ENCODE measurements at regions not wholly inside any gene's neighbourhood (a gene's known extent, or its start where the extent isn't known, plus 50 kb on each side); places are given as distances from the start of the nearest gene placed in this dataset.

- Mint-ChIP-seq H3K4me3 (no peak overlapping the region), H3K36me3 (ENCODE audit: low read depth) (no peaks in the 10 kb centered on the region), H3K9me3 (no peaks in the 10 kb centered on the region), H3K27ac (no peak overlapping the region), H3K4me1 (no peaks in the 10 kb centered on the region), H3K27me3 (peaks cover 16% of the 10 kb centered on the region)
- no peak for DNase-seq
- ChIA-PET CTCF (no interaction called here), POLR2A (no interaction called here)
Measured at GRCh38 chr6:17047889-17048288, 54.0 kb upstream of the STMND1 start.

DNA sequence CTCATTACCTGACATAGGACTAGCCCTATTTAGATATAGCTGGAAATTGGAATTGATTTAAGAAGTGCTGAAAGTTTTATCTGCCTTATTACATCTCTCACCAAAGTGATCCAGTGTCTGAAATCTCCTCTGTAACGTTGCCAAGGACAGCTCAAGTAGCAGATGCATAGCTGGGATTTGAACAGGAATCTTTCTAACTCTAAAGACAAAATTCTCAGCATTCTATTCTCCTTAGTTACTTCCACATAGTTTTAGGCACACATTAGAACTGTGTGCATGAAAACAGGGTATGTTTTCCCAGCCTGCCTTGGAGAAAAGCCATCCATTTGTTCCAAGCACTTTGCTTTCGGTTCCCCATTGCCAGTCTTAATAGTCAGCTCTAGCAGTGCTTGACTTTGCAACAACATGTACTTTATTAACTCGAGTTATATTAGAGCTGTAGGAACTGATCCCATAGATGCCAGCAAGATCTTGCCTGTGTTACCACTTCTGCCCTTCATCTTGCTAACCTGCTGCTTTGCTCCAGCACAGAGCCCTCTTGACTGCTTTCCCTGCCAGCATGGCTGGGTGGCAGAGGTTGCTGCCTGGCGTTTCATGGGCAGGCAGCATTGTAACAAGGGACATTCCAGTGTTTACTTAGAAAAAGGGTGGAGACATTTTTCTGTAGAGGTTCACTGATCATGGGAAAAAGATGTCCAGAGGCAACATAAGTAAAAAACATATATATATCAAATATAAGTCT is 56.1 kb upstream of the STMND1 start:
- no peaks in the 10 kb centered on the region for H3K9me3 Mint-ChIP-seq
- H3K4me1 Mint-ChIP-seq: no peaks in the 10 kb centered on the region
- no peak for DNase-seq
- no peaks in the 10 kb centered on the region for H3K36me3 Mint-ChIP-seq (ENCODE audit: low read depth)
- H3K27me3 Mint-ChIP-seq: peaks cover 16% of the 10 kb centered on the region
- CTCF ChIA-PET: interaction anchor here (1.2 kb wide), 1 partner anchor 9 kb away, joined by 3 read pairs; no protein-coding TSS in a partner anchor
- no peak overlapping the region for H3K4me3 Mint-ChIP-seq
- POLR2A ChIA-PET: no interaction called here
- no peak overlapping the region for H3K27ac Mint-ChIP-seq

DNA sequence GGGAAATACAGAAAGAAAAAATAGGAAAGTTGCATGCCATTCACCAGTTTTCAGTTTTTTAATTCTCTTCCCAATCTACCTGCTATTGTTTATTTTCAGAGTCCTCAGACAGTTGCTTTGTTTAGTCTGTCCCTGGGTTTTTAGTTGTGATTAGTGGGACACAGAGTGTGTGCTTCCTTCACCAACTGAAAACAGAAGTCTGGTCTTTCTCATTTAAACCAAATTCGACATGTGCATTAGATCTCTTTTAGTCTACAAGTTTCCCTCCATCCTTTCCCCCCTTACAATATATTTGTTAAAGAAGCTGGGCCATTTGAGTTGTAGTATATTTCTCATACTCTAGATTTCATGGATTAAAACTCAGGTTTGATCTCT is 58.7 kb upstream of the STMND1 start:
- Mint-ChIP-seq H3K4me1 (no peaks in the 10 kb centered on the region), H3K9me3 (no peaks in the 10 kb centered on the region), H3K36me3 (ENCODE audit: low read depth) (no peaks in the 10 kb centered on the region), H3K27me3 (peaks cover 21% of the 10 kb centered on the region), H3K27ac (no peak overlapping the region), H3K4me3 (no peak overlapping the region)
- POLR2A ChIA-PET: no interaction called here
- CTCF ChIA-PET: no interaction called here
- no peak for DNase-seq

DNA sequence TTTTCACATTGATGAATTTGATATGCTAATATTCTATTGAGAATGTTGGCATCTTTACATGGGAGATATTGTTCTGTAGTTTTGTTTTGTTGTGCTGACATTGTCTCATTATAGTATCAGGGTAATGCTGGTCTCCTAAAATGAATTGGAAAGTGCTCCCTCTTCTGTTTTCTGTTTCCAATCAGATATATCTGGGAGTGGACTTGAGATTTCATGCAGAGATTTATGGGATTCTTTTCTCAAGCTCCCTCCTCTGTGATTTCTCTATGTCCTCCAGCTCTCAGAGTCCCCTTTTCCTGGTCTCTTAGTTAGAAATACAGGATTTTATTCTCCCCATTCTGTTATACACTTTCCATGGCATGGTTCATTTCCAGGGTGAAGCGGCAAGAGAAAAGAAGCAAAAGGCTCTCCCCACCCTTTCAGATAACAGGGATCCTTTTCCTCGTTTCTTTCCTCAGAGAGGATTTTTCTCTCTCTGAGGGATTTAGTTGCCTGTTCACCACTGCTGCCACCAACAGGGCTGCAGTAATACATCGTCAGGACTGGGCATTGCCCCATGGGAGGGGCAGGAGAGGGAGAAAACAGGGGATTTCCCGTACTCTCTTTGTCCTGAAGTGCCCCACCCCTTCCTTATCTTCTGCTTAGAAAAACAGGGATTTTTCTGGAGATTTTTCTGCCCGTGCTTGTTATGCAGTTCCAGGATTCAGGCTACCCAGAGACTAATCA is 59.3 kb upstream of the STMND1 start:
- H3K27me3 Mint-ChIP-seq: peaks cover 21% of the 10 kb centered on the region
- no peaks in the 10 kb centered on the region for H3K9me3 Mint-ChIP-seq
- no peak overlapping the region for H3K27ac Mint-ChIP-seq
- no peak overlapping the region for H3K4me3 Mint-ChIP-seq
- POLR2A ChIA-PET: no interaction called here
- H3K36me3 Mint-ChIP-seq (ENCODE audit: low read depth): no peaks in the 10 kb centered on the region
- DNase-seq: no peak
- no peaks in the 10 kb centered on the region for H3K4me1 Mint-ChIP-seq
- CTCF ChIA-PET: no interaction called here

DNA sequence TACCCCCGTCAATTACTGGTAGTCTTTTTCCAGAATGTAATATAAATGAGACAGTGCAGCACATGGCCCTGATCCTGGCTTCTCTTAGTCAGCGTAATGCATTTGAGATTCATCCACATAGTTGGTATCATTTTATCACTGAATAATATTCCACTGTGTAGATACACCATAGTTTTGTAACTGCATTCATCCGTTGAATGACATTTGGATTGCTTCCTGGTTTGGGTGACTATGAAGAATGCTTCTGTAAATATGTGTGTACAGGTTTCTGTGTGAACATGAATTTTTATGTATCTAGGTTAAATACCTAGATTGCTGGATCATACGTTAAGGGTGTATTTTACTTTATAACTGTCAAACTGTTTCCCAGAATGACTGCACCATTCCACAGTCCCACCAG is 62.6 kb upstream of the STMND1 start:
- Mint-ChIP-seq H3K9me3 (no peaks in the 10 kb centered on the region), H3K4me1 (no peaks in the 10 kb centered on the region), H3K27ac (no peak overlapping the region), H3K4me3 (no peak overlapping the region), H3K27me3 (peaks cover 17% of the 10 kb centered on the region), H3K36me3 (ENCODE audit: low read depth) (no peaks in the 10 kb centered on the region)
- ChIA-PET CTCF (no interaction called here), POLR2A (no interaction called here)
- no peak for DNase-seq

DNA sequence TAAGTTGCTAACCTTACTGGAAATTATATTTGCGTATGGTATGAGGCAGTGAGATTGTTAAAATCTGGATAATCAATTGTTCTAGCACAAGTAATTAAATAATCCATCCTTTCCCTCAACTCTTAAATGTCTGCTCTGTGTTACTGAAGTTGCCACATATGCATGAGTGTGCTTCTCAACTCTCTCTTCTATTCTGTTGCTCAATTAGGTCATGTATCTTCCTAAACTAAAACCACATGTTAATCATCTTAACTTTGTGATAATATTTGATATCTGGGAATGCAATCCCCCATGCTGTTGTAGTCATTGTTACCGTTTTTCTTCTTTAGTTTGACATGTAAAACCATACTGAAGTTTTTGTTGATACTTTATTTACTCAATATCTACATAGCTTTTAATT is 63.5 kb upstream of the STMND1 start:
- no peaks in the 10 kb centered on the region for H3K36me3 Mint-ChIP-seq (ENCODE audit: low read depth)
- POLR2A ChIA-PET: no interaction called here
- H3K4me1 Mint-ChIP-seq: no peaks in the 10 kb centered on the region
- no peak for DNase-seq
- no peak overlapping the region for H3K4me3 Mint-ChIP-seq
- H3K27ac Mint-ChIP-seq: no peak overlapping the region
- CTCF ChIA-PET: no interaction called here
- H3K27me3 Mint-ChIP-seq: peaks cover 12% of the 10 kb centered on the region
- no peaks in the 10 kb centered on the region for H3K9me3 Mint-ChIP-seq

- H3K36me3 Mint-ChIP-seq (ENCODE audit: low read depth): no peaks in the 10 kb centered on the region
- H3K4me3 Mint-ChIP-seq: no peak overlapping the region
- H3K9me3 Mint-ChIP-seq: no peaks in the 10 kb centered on the region
- CTCF ChIA-PET: no interaction called here
- POLR2A ChIA-PET: no interaction called here
- no peaks in the 10 kb centered on the region for H3K4me1 Mint-ChIP-seq
- DNase-seq: no peak
- H3K27ac Mint-ChIP-seq: no peak overlapping the region
- peaks cover 10% of the 10 kb centered on the region for H3K27me3 Mint-ChIP-seq
Measured at GRCh38 chr6:17036065-17036393, 65.8 kb upstream of the STMND1 start.

- Mint-ChIP-seq H3K36me3 (ENCODE audit: low read depth) (no peaks in the 10 kb centered on the region), H3K9me3 (no peaks in the 10 kb centered on the region), H3K4me3 (no peak overlapping the region), H3K27ac (no peak overlapping the region), H3K4me1 (no peaks in the 10 kb centered on the region), H3K27me3 (peaks cover 10% of the 10 kb centered on the region)
- ChIA-PET POLR2A (no interaction called here), CTCF (no interaction called here)
- DNase-seq: no peak
Measured at GRCh38 chr6:17035257-17036064, 66.4 kb upstream of the STMND1 start.

DNA sequence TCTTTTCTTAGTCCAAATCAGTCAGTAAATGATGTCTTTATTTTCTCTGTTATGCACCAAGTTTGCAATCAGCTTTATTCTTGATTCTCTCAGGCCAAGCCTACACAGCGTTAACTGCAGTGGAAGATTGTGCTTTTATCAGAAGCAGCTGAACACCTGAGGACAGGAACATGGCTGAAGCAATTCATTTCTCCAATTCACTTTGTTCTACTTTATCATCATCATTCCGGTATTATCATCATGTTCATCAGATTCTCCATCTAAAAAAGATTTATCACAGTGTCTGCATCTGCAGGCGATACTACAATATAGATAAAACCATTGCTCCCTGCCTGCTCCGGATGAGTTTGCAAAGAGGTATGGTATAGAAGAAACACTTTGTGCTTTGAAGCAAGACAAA is 68.1 kb upstream of the STMND1 start:
- POLR2A ChIA-PET: no interaction called here
- Mint-ChIP-seq H3K27me3 (peaks cover 7% of the 10 kb centered on the region), H3K4me3 (no peak overlapping the region), H3K27ac (no peak overlapping the region), H3K36me3 (ENCODE audit: low read depth) (no peaks in the 10 kb centered on the region), H3K4me1 (no peaks in the 10 kb centered on the region), H3K9me3 (no peaks in the 10 kb centered on the region)
- DNase-seq: no peak
- CTCF ChIA-PET: no interaction called here

DNA sequence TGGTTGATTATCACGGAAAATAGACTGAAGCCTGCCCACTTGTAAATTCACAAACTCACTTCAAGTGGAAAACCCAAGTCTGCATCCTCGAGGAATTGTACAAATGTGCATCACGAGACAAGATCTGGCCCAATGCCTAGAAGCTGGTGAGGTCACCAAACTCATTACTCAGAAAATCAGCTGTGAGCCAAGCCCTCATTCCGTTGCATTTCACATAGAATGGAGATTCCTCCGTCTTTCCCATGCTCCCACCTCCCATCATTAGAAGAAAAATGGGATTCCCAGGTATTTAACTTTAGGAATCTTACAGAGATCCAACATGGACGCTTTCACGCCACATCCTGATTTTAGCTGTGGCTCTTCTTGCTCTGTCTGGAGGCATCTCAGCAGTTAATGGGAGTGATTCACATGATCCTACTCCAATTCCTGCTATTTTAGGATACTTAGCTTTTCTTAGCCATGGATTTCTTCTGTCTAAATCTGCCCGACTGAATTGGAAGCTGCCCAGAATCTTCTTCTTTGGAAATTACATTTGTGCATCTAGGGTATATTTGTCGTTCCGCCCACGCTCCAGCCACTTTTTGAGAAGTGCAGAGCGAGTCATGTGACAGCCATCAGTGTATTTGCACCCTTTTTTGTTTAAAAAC is 68.7 kb upstream of the STMND1 start:
- ChIA-PET POLR2A (no interaction called here), CTCF (no interaction called here)
- DNase-seq: no peak
- Mint-ChIP-seq H3K4me3 (no peak overlapping the region), H3K36me3 (ENCODE audit: low read depth) (no peaks in the 10 kb centered on the region), H3K4me1 (no peaks in the 10 kb centered on the region), H3K9me3 (no peaks in the 10 kb centered on the region), H3K27ac (no peak overlapping the region), H3K27me3 (peaks cover 5% of the 10 kb centered on the region)

GRCh38 chr6:17032590-17032987 is 69.3 kb upstream of the STMND1 start:
- POLR2A ChIA-PET: no interaction called here

GRCh38 chr6:17031961-17032360 is 69.9 kb upstream of the STMND1 start:
- ChIA-PET CTCF (no interaction called here), POLR2A (no interaction called here)
- no peaks in the 10 kb centered on the region for H3K9me3 Mint-ChIP-seq
- H3K4me3 Mint-ChIP-seq: no peak overlapping the region
- H3K4me1 Mint-ChIP-seq: no peaks in the 10 kb centered on the region
- DNase-seq: no peak
- no peak overlapping the region for H3K27ac Mint-ChIP-seq
- peaks cover 11% of the 10 kb centered on the region for H3K27me3 Mint-ChIP-seq
- H3K36me3 Mint-ChIP-seq (ENCODE audit: low read depth): no peaks in the 10 kb centered on the region

More at GRCh38 chr6:17032590-17032987, 69.3 kb upstream of the STMND1 start:
- Mint-ChIP-seq H3K36me3 (ENCODE audit: low read depth) (no peaks in the 10 kb centered on the region), H3K4me3 (no peak overlapping the region), H3K27ac (no peak overlapping the region), H3K9me3 (no peaks in the 10 kb centered on the region), H3K27me3 (peaks cover 7% of the 10 kb centered on the region), H3K4me1 (no peaks in the 10 kb centered on the region)
- CTCF ChIA-PET: no interaction called here
- DNase-seq: no peak

- peaks cover 16% of the 10 kb centered on the region for H3K27me3 Mint-ChIP-seq
- no peak overlapping the region for H3K27ac Mint-ChIP-seq
- POLR2A ChIA-PET: no interaction called here
- H3K9me3 Mint-ChIP-seq: peaks cover 6% of the 10 kb centered on the region
- H3K4me1 Mint-ChIP-seq: no peaks in the 10 kb centered on the region
- DNase-seq: no peak
- CTCF ChIA-PET: no interaction called here
- no peaks in the 10 kb centered on the region for H3K36me3 Mint-ChIP-seq (ENCODE audit: low read depth)
- H3K4me3 Mint-ChIP-seq: no peak overlapping the region
Measured at GRCh38 chr6:17027441-17027840, 74.4 kb upstream of the STMND1 start.
